NCI-H2107 treated with DMSO at 0.1 percent for 48 hours (cell line): ENCODE measurements at regions not wholly inside any gene's neighbourhood (a gene's known extent, or its start where the extent isn't known, plus 50 kb on each side); places are given as distances from the start of the nearest gene placed in this dataset.
A peak's percentile ranks its signal among the peaks of the same experiment; 100 is the strongest.
"Not testable (repeated sequence)": the region's sequence is repeated elsewhere in the genome, so short reads cannot be mapped to it uniquely, and the experiment has no call there.

ENCODE experiments used
- DNase-seq: peaks from one replicate; lab custom pipeline; 2025; ENCODE audit not compliant: unreplicated experiment; lab: John Stamatoyannopoulos, UW

- no peak for DNase-seq
Observed at GRCh38 chr13:55554741-55555140, 1586.0 kb upstream of the PRR20A start.

GRCh38 chr13:55560331-55560730, 1580.4 kb upstream of the PRR20A start:
- DNase-seq = no peak

GRCh38 chr13:55563267-55563666, 1577.5 kb upstream of the PRR20A start:
- no peak for DNase-seq

GRCh38 chr13:55566334-55566733, 1574.4 kb upstream of the PRR20A start:
- no peak for DNase-seq

- DNase-seq = no peak
Observed at GRCh38 chr13:55566779-55567178, 1573.9 kb upstream of the PRR20A start.

GRCh38 chr13:55567721-55568625, 1572.7 kb upstream of the PRR20A start:
- DNase-seq = no peak

- no peak for DNase-seq
Observed at GRCh38 chr13:55569082-55569481, 1571.6 kb upstream of the PRR20A start.

GRCh38 chr13:55569514-55569913, 1571.2 kb upstream of the PRR20A start:
- DNase-seq = no peak

GRCh38 chr13:55570371-55570770, 1570.3 kb upstream of the PRR20A start:
- no peak for DNase-seq

GRCh38 chr13:55571237-55571867, 1569.4 kb upstream of the PRR20A start:
- no peak for DNase-seq

GRCh38 chr13:55572408-55572807, 1568.3 kb upstream of the PRR20A start:
- no peak for DNase-seq

- no peak for DNase-seq
Observed at GRCh38 chr13:55572862-55573261, 1567.9 kb upstream of the PRR20A start.

- no peak for DNase-seq
Observed at GRCh38 chr13:55573565-55573964, 1567.2 kb upstream of the PRR20A start.

GRCh38 chr13:55576389-55576788, 1564.3 kb upstream of the PRR20A start:
- DNase-seq = no peak

- DNase-seq = peak; percentile 30
Observed at GRCh38 chr13:55577082-55577846, 1563.5 kb upstream of the PRR20A start.

GRCh38 chr13:55577847-55578210, 1562.9 kb upstream of the PRR20A start:
- DNase-seq = no peak

GRCh38 chr13:55582294-55582693, 1558.4 kb upstream of the PRR20A start:
- DNase-seq = not testable (repeated sequence)

GRCh38 chr13:55583953-55584593, 1556.6 kb upstream of the PRR20A start:
- no peak for DNase-seq

- DNase-seq = no peak
Observed at GRCh38 chr13:55602784-55603183, 1537.9 kb upstream of the PRR20A start.

GRCh38 chr13:55606045-55606665, 1534.6 kb upstream of the PRR20A start:
- DNase-seq = no peak
